ENCODE measurements at regions not wholly inside any gene's neighbourhood (a gene's known extent, or its start where the extent isn't known, plus 50 kb on each side); places are given as distances from the start of the nearest gene placed in this dataset.
"Not testable (repeated sequence)": the region's sequence is repeated elsewhere in the genome, so short reads cannot be mapped to it uniquely, and the experiment has no call there.

- not testable (repeated sequence) for H3K9ac ChIP-seq (ENCODE audit: low read depth in 1 of 2, low read length in 2 of 2); H3K4me1 ChIP-seq (ENCODE audit: control insufficient read depth in 1 of 2, insufficient read depth in 2 of 2, low read length in 2 of 2); H3K27me3 ChIP-seq (ENCODE audit: control insufficient read depth in 1 of 2, insufficient read depth in 2 of 2, low read length in 2 of 2); H3K27ac ChIP-seq (ENCODE audit: low read depth, low read length); H3K9me3 ChIP-seq (ENCODE audit: control insufficient read depth in 1 of 2, low read length in 2 of 2); H3K4me3 ChIP-seq (ENCODE audit: low read depth in 1 of 2, low read length in 2 of 2); H3K36me3 ChIP-seq (ENCODE audit: control insufficient read depth in 1 of 2, insufficient read depth in 2 of 2, low read length in 2 of 2)
Measured at GRCh38 chr5:117599811-117600210, 1025.2 kb upstream of the SEMA6A start.

- H3K4me3 ChIP-seq (ENCODE audit: low read depth in 1 of 2, low read length in 2 of 2): no peak overlapping the region
- H3K27me3 ChIP-seq (ENCODE audit: control insufficient read depth in 1 of 2, insufficient read depth in 2 of 2, low read length in 2 of 2): no peaks in the 10 kb centered on the region
- H3K27ac ChIP-seq (ENCODE audit: low read depth, low read length): no peak overlapping the region
- no peak overlapping the region for H3K9ac ChIP-seq (ENCODE audit: low read depth in 1 of 2, low read length in 2 of 2)
- no peaks in the 10 kb centered on the region for H3K36me3 ChIP-seq (ENCODE audit: control insufficient read depth in 1 of 2, insufficient read depth in 2 of 2, low read length in 2 of 2)
- H3K4me1 ChIP-seq (ENCODE audit: control insufficient read depth in 1 of 2, insufficient read depth in 2 of 2, low read length in 2 of 2): no peaks in the 10 kb centered on the region
- H3K9me3 ChIP-seq (ENCODE audit: control insufficient read depth in 1 of 2, low read length in 2 of 2): no peaks in the 10 kb centered on the region
Measured at GRCh38 chr5:117594166-117594565, 1019.5 kb upstream of the SEMA6A start.

- no peak overlapping the region for H3K27ac ChIP-seq (ENCODE audit: low read depth, low read length)
- no peaks in the 10 kb centered on the region for H3K27me3 ChIP-seq (ENCODE audit: control insufficient read depth in 1 of 2, insufficient read depth in 2 of 2, low read length in 2 of 2)
- H3K4me3 ChIP-seq (ENCODE audit: low read depth in 1 of 2, low read length in 2 of 2): no peak overlapping the region
- H3K9me3 ChIP-seq (ENCODE audit: control insufficient read depth in 1 of 2, low read length in 2 of 2): no peaks in the 10 kb centered on the region
- no peaks in the 10 kb centered on the region for H3K4me1 ChIP-seq (ENCODE audit: control insufficient read depth in 1 of 2, insufficient read depth in 2 of 2, low read length in 2 of 2)
- H3K9ac ChIP-seq (ENCODE audit: low read depth in 1 of 2, low read length in 2 of 2): no peak overlapping the region
- no peaks in the 10 kb centered on the region for H3K36me3 ChIP-seq (ENCODE audit: control insufficient read depth in 1 of 2, insufficient read depth in 2 of 2, low read length in 2 of 2)
Measured at GRCh38 chr5:117590944-117591343, 1016.3 kb upstream of the SEMA6A start.

- Histone ChIP-seq H3K4me3 (ENCODE audit: low read depth in 1 of 2, low read length in 2 of 2) (no peak overlapping the region), H3K36me3 (ENCODE audit: control insufficient read depth in 1 of 2, insufficient read depth in 2 of 2, low read length in 2 of 2) (no peaks in the 10 kb centered on the region), H3K9me3 (ENCODE audit: control insufficient read depth in 1 of 2, low read length in 2 of 2) (no peaks in the 10 kb centered on the region), H3K9ac (ENCODE audit: low read depth in 1 of 2, low read length in 2 of 2) (no peak overlapping the region), H3K27me3 (ENCODE audit: control insufficient read depth in 1 of 2, insufficient read depth in 2 of 2, low read length in 2 of 2) (no peaks in the 10 kb centered on the region), H3K27ac (ENCODE audit: low read depth, low read length) (no peak overlapping the region), H3K4me1 (ENCODE audit: control insufficient read depth in 1 of 2, insufficient read depth in 2 of 2, low read length in 2 of 2) (no peaks in the 10 kb centered on the region)
Measured at GRCh38 chr5:117588611-117589010, 1014.0 kb upstream of the SEMA6A start.

GRCh38 chr5:117587111-117587510 lies 1012.5 kb upstream of the SEMA6A start:
- no peaks in the 10 kb centered on the region for H3K36me3 ChIP-seq (ENCODE audit: control insufficient read depth in 1 of 2, insufficient read depth in 2 of 2, low read length in 2 of 2)
- no peak overlapping the region for H3K9ac ChIP-seq (ENCODE audit: low read depth in 1 of 2, low read length in 2 of 2)
- H3K9me3 ChIP-seq (ENCODE audit: control insufficient read depth in 1 of 2, low read length in 2 of 2): no peaks in the 10 kb centered on the region
- H3K4me3 ChIP-seq (ENCODE audit: low read depth in 1 of 2, low read length in 2 of 2): no peak overlapping the region
- H3K27me3 ChIP-seq (ENCODE audit: control insufficient read depth in 1 of 2, insufficient read depth in 2 of 2, low read length in 2 of 2): no peaks in the 10 kb centered on the region
- H3K4me1 ChIP-seq (ENCODE audit: control insufficient read depth in 1 of 2, insufficient read depth in 2 of 2, low read length in 2 of 2): no peaks in the 10 kb centered on the region
- H3K27ac ChIP-seq (ENCODE audit: low read depth, low read length): no peak overlapping the region

- Histone ChIP-seq H3K36me3 (ENCODE audit: control insufficient read depth in 1 of 2, insufficient read depth in 2 of 2, low read length in 2 of 2) (no peaks in the 10 kb centered on the region), H3K4me3 (ENCODE audit: low read depth in 1 of 2, low read length in 2 of 2) (no peak overlapping the region), H3K9me3 (ENCODE audit: control insufficient read depth in 1 of 2, low read length in 2 of 2) (no peaks in the 10 kb centered on the region), H3K27me3 (ENCODE audit: control insufficient read depth in 1 of 2, insufficient read depth in 2 of 2, low read length in 2 of 2) (no peaks in the 10 kb centered on the region), H3K9ac (ENCODE audit: low read depth in 1 of 2, low read length in 2 of 2) (no peak overlapping the region), H3K27ac (ENCODE audit: low read depth, low read length) (no peak overlapping the region), H3K4me1 (ENCODE audit: control insufficient read depth in 1 of 2, insufficient read depth in 2 of 2, low read length in 2 of 2) (no peaks in the 10 kb centered on the region)
Measured at GRCh38 chr5:117568622-117569021, 994.0 kb upstream of the SEMA6A start.

GRCh38 chr5:117568126-117568525 lies 993.5 kb upstream of the SEMA6A start:
- no peak overlapping the region for H3K9ac ChIP-seq (ENCODE audit: low read depth in 1 of 2, low read length in 2 of 2)
- no peak overlapping the region for H3K4me3 ChIP-seq (ENCODE audit: low read depth in 1 of 2, low read length in 2 of 2)
- H3K27me3 ChIP-seq (ENCODE audit: control insufficient read depth in 1 of 2, insufficient read depth in 2 of 2, low read length in 2 of 2): no peaks in the 10 kb centered on the region
- H3K4me1 ChIP-seq (ENCODE audit: control insufficient read depth in 1 of 2, insufficient read depth in 2 of 2, low read length in 2 of 2): no peaks in the 10 kb centered on the region
- H3K27ac ChIP-seq (ENCODE audit: low read depth, low read length): no peak overlapping the region
- H3K36me3 ChIP-seq (ENCODE audit: control insufficient read depth in 1 of 2, insufficient read depth in 2 of 2, low read length in 2 of 2): no peaks in the 10 kb centered on the region
- H3K9me3 ChIP-seq (ENCODE audit: control insufficient read depth in 1 of 2, low read length in 2 of 2): no peaks in the 10 kb centered on the region

GRCh38 chr5:117562647-117563046 lies 988.0 kb upstream of the SEMA6A start:
- Histone ChIP-seq H3K27me3 (ENCODE audit: control insufficient read depth in 1 of 2, insufficient read depth in 2 of 2, low read length in 2 of 2) (no peaks in the 10 kb centered on the region), H3K27ac (ENCODE audit: low read depth, low read length) (no peak overlapping the region), H3K4me1 (ENCODE audit: control insufficient read depth in 1 of 2, insufficient read depth in 2 of 2, low read length in 2 of 2) (no peaks in the 10 kb centered on the region), H3K36me3 (ENCODE audit: control insufficient read depth in 1 of 2, insufficient read depth in 2 of 2, low read length in 2 of 2) (no peaks in the 10 kb centered on the region), H3K9me3 (ENCODE audit: control insufficient read depth in 1 of 2, low read length in 2 of 2) (no peaks in the 10 kb centered on the region), H3K9ac (ENCODE audit: low read depth in 1 of 2, low read length in 2 of 2) (no peak overlapping the region), H3K4me3 (ENCODE audit: low read depth in 1 of 2, low read length in 2 of 2) (no peak overlapping the region)

GRCh38 chr5:117561531-117561930 lies 986.9 kb upstream of the SEMA6A start:
- Histone ChIP-seq H3K4me3 (ENCODE audit: low read depth in 1 of 2, low read length in 2 of 2) (no peak overlapping the region), H3K4me1 (ENCODE audit: control insufficient read depth in 1 of 2, insufficient read depth in 2 of 2, low read length in 2 of 2) (no peaks in the 10 kb centered on the region), H3K9me3 (ENCODE audit: control insufficient read depth in 1 of 2, low read length in 2 of 2) (no peaks in the 10 kb centered on the region), H3K27ac (ENCODE audit: low read depth, low read length) (no peak overlapping the region), H3K36me3 (ENCODE audit: control insufficient read depth in 1 of 2, insufficient read depth in 2 of 2, low read length in 2 of 2) (no peaks in the 10 kb centered on the region), H3K9ac (ENCODE audit: low read depth in 1 of 2, low read length in 2 of 2) (no peak overlapping the region), H3K27me3 (ENCODE audit: control insufficient read depth in 1 of 2, insufficient read depth in 2 of 2, low read length in 2 of 2) (no peaks in the 10 kb centered on the region)

GRCh38 chr5:117559005-117559844 lies 984.6 kb upstream of the SEMA6A start:
- no peaks in the 10 kb centered on the region for H3K27me3 ChIP-seq (ENCODE audit: control insufficient read depth in 1 of 2, insufficient read depth in 2 of 2, low read length in 2 of 2)
- no peaks in the 10 kb centered on the region for H3K4me1 ChIP-seq (ENCODE audit: control insufficient read depth in 1 of 2, insufficient read depth in 2 of 2, low read length in 2 of 2)
- no peaks in the 10 kb centered on the region for H3K9me3 ChIP-seq (ENCODE audit: control insufficient read depth in 1 of 2, low read length in 2 of 2)
- H3K9ac ChIP-seq (ENCODE audit: low read depth in 1 of 2, low read length in 2 of 2): no peak overlapping the region
- no peak overlapping the region for H3K4me3 ChIP-seq (ENCODE audit: low read depth in 1 of 2, low read length in 2 of 2)
- H3K27ac ChIP-seq (ENCODE audit: low read depth, low read length): no peak overlapping the region
- H3K36me3 ChIP-seq (ENCODE audit: control insufficient read depth in 1 of 2, insufficient read depth in 2 of 2, low read length in 2 of 2): no peaks in the 10 kb centered on the region
